Tibial nerve (tissue), 4 donors: ENCODE measurements at regions not wholly inside any gene's neighbourhood (a gene's known extent, or its start where the extent isn't known, plus 50 kb on each side); places are given as distances from the start of the nearest gene placed in this dataset.
"Not testable (repeated sequence)": the region's sequence is repeated elsewhere in the genome, so short reads cannot be mapped to it uniquely, and the experiment has no call there.

ENCODE experiments used
- DNase-seq, 2 donors: peaks; one replicate each; pipeline ENCODE4 v3.0.0-alpha.2; 2019; ENCODE audit warnings: low spot score in 2 of 2
- H3K27ac ChIP-seq, 4 donors: fragments of 200-600 bp; sonication (generic) in 3 of 4; one replicate each; pipeline ENCODE4 v1.5.1; 2017 to 2019; ENCODE audit warnings: mild to moderate bottlenecking in 1 of 4
- H3K27me3 ChIP-seq, 2 donors: fragments of 200-600 bp; sonication (generic) in 1 of 2; one replicate each; pipeline versions ENCODE4 v1.5.1 to v1.6.0; 2017 to 2019
- H3K36me3 ChIP-seq, 3 donors: fragments of 200-600 bp; sonication (generic); one replicate each; pipeline ENCODE4 v1.5.1; 2018 to 2019
- H3K4me1 ChIP-seq, 4 donors: fragments of 200-600 bp; sonication (generic) in 3 of 4; one replicate each; pipeline ENCODE4 v1.5.1; 2017 to 2019
- H3K4me3 ChIP-seq, 4 donors: fragments of 200-600 bp; sonication (generic) in 3 of 4; one replicate each; pipeline ENCODE4 v1.5.1; 2017 to 2019; ENCODE audit warnings: mild to moderate bottlenecking in 1 of 4, moderate library complexity in 1 of 4
- H3K9me3 ChIP-seq, 4 donors: fragments of 200-600 bp; sonication (generic) in 3 of 4; one replicate each; pipeline ENCODE4 v1.5.1; 2017 to 2019
- CTCF ChIP-seq, 5 experiments: fragments of 200-600 bp in 3 of 5; fragments of 450-650 bp in 2 of 5; sonication (generic) in 3 of 5; IDR thresholded peaks; one replicate each; pipeline ENCODE4 v1.5.1; 2016 to 2019; ENCODE audit warnings: antibody characterized with exemption in 5 of 5, mild to moderate bottlenecking in 3 of 5, moderate library complexity in 2 of 5
- EP300 ChIP-seq, 2 donors: sonication (generic); formaldehyde crosslinking; IDR thresholded peaks; one replicate each; pipeline ENCODE4 v1.6.1; 2017; ENCODE audit warnings: antibody characterized with exemption in 2 of 2, mild to moderate bottlenecking in 1 of 2
- POLR2A ChIP-seq, 2 donors: fragments of 450-650 bp; IDR thresholded peaks; one replicate each; pipeline ENCODE4 v1.6.1; 2017; ENCODE audit warnings: antibody characterized with exemption in 2 of 2, mild to moderate bottlenecking in 2 of 2, moderate library complexity in 2 of 2
- WGBS, 2 donors: methylation state at CpG; one replicate each; pipeline ENCODE4 v1.1.5; 2018; 5-methylcytosine and 5-hydroxymethylcytosine counted together

DNA sequence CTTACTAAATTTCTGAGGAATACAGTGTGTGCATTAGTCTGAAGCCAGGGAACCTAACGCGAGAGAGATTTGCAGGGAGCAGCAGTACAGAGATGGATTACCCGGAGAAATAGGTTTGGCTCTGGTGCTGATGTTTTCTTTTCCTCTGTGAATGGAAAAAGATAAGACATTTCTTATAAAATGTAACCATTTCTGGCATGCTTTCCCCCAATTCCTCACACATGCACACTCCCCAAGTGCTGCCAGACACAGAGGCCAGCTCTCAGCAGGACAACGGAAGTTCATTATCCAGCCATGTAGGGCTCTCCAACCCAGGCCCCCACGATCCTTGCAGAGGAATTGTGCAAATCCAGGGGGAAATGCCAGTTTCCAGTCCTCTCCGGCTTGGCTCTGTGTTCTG, 224.5 kb upstream of the MGAT5 start:
- Histone ChIP-seq H3K36me3 (no peaks in the 10 kb centered on the region), H3K9me3 (no peaks in the 10 kb centered on the region), H3K4me1 (peaks cover 0 to 20% (median 0%) of the 10 kb centered on the region in 4 donors), H3K27me3 (peaks cover 0 to 8% of the 10 kb centered on the region in 2 donors), H3K27ac (no peak overlapping the region), H3K4me3 (no peak overlapping the region)
- no peak for TF ChIP-seq POLR2A (IDR thresholded peaks at IDR 0.05)
- no peak for TF ChIP-seq EP300 (IDR thresholded peaks at IDR 0.05)
- no peak for TF ChIP-seq CTCF (IDR thresholded peaks at IDR 0.05)
- WGBS, 2 donors = 51 to 59% methylated on average over 6 of the region's 6 CpGs
- DNase-seq = no peak

DNA sequence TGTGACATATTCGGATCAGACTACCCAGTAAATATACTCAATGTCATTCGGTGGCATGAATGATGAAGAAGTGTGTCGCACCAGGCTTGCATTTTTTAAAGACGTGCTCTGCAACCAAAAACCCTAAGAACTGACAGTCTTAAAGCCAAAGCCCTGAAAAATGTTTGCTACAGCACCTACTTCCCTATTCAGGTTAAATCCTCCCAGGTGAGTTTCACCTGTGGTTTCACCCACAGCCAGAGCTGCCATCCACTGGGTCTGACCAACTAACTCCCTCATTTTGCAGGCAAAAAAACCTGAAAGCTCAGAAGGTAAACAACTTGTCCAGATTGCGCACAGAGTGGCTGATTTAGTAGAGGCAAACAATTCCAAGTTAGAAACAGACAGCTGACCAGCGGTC, 222.3 kb upstream of the MGAT5 start:
- 71 to 85% methylated on average over 6 of the region's 6 CpGs for WGBS, 2 donors
- TF ChIP-seq POLR2A (IDR thresholded peaks at IDR 0.05) = no peak
- no peak for TF ChIP-seq EP300 (IDR thresholded peaks at IDR 0.05)
- no peak for TF ChIP-seq CTCF (IDR thresholded peaks at IDR 0.05)
- Histone ChIP-seq H3K27me3 (peaks cover 0 to 8% of the 10 kb centered on the region in 2 donors), H3K27ac (no peak overlapping the region), H3K9me3 (no peaks in the 10 kb centered on the region), H3K4me1 (peaks cover 0 to 20% (median 0%) of the 10 kb centered on the region in 4 donors), H3K4me3 (no peak overlapping the region), H3K36me3 (no peaks in the 10 kb centered on the region)
- no peak for DNase-seq

- no peak overlapping the region for H3K27ac ChIP-seq
- H3K36me3 ChIP-seq = no peaks in the 10 kb centered on the region
- H3K9me3 ChIP-seq = no peaks in the 10 kb centered on the region
- H3K4me1 ChIP-seq = peaks cover 0 to 4% (median 0%) of the 10 kb centered on the region in 4 donors
- no peak for DNase-seq
- no peak overlapping the region for H3K4me3 ChIP-seq
- 88 to 90% methylated on average over 5 of the region's 5 CpGs for WGBS, 2 donors
- TF ChIP-seq EP300 (IDR thresholded peaks at IDR 0.05) = no peak
- TF ChIP-seq POLR2A (IDR thresholded peaks at IDR 0.05) = no peak
- no peak for TF ChIP-seq CTCF (IDR thresholded peaks at IDR 0.05)
- no peaks in the 10 kb centered on the region for H3K27me3 ChIP-seq
Measured at GRCh38 chr2:134035605-134036370, 218.1 kb upstream of the MGAT5 start.

- WGBS, 2 donors = 84 to 100% methylated on average over 1 of the region's 1 CpG
- TF ChIP-seq POLR2A (IDR thresholded peaks at IDR 0.05) (no peak), CTCF (IDR thresholded peaks at IDR 0.05) (no peak), EP300 (IDR thresholded peaks at IDR 0.05) (no peak)
- Histone ChIP-seq H3K36me3 (no peaks in the 10 kb centered on the region), H3K27me3 (no peaks in the 10 kb centered on the region), H3K27ac (no peak overlapping the region), H3K9me3 (peaks cover 0 to 11% (median 0%) of the 10 kb centered on the region in 4 donors), H3K4me1 (no peaks in the 10 kb centered on the region), H3K4me3 (no peak overlapping the region)
- DNase-seq = no peak
Measured at GRCh38 chr2:134039912-134040581, 213.8 kb upstream of the MGAT5 start.

GRCh38 chr2:134040626-134041172, 213.2 kb upstream of the MGAT5 start:
- H3K36me3 ChIP-seq, H3K4me1 ChIP-seq, DNase-seq, H3K4me3 ChIP-seq, H3K27ac ChIP-seq, H3K27me3 ChIP-seq: not testable (repeated sequence)
- H3K9me3 ChIP-seq = peaks cover 0 to 11% (median 0%) of the 10 kb centered on the region in 4 donors
- 74 to 82% methylated on average over 4 of the region's 4 CpGs for WGBS, 2 donors
